ENCODE measurements at regions not wholly inside any gene's neighbourhood (a gene's known extent, or its start where the extent isn't known, plus 50 kb on each side); places are given as distances from the start of the nearest gene placed in this dataset.

GRCh38 chr20:62587757-62588402 is 54.4 kb upstream of the SLCO4A1 start:
- DNase-seq (ENCODE audit: low spot score), result no peak
- no peak for TF ChIP-seq CTCF (IDR thresholded peaks at IDR 0.05; ENCODE audit: extremely low read depth, insufficient read depth, missing control alignments)
- in situ Hi-C loops (cut with MboI; ENCODE audit: low pct_unique_long_range_greater_than_20kb, low sequenced_read_pairs, unreplicated experiment), result no loop called here

- in situ Hi-C loops (cut with MboI; ENCODE audit: low pct_unique_long_range_greater_than_20kb, low sequenced_read_pairs, unreplicated experiment), result no loop called here
- no peak for TF ChIP-seq CTCF (IDR thresholded peaks at IDR 0.05; ENCODE audit: extremely low read depth, insufficient read depth, missing control alignments)
- DNase-seq (ENCODE audit: low spot score), result no peak
Observed at GRCh38 chr20:62588458-62589149, 53.7 kb upstream of the SLCO4A1 start.

- in situ Hi-C loops (cut with MboI; ENCODE audit: low pct_unique_long_range_greater_than_20kb, low sequenced_read_pairs, unreplicated experiment), result no loop called here
- no peak for DNase-seq (ENCODE audit: low spot score)
- no peak for TF ChIP-seq CTCF (IDR thresholded peaks at IDR 0.05; ENCODE audit: extremely low read depth, insufficient read depth, missing control alignments)
Observed at GRCh38 chr20:62589150-62589498, 53.2 kb upstream of the SLCO4A1 start.

- in situ Hi-C loops (cut with MboI; ENCODE audit: low pct_unique_long_range_greater_than_20kb, low sequenced_read_pairs, unreplicated experiment), result no loop called here
- TF ChIP-seq CTCF (IDR thresholded peaks at IDR 0.05; ENCODE audit: extremely low read depth, insufficient read depth, missing control alignments), result no peak
- no peak for DNase-seq (ENCODE audit: low spot score)
Observed at GRCh38 chr20:62589720-62590119, 52.6 kb upstream of the SLCO4A1 start.

- TF ChIP-seq CTCF (IDR thresholded peaks at IDR 0.05; ENCODE audit: extremely low read depth, insufficient read depth, missing control alignments), result no peak
- no peak for DNase-seq (ENCODE audit: low spot score)
- in situ Hi-C loops (cut with MboI; ENCODE audit: low pct_unique_long_range_greater_than_20kb, low sequenced_read_pairs, unreplicated experiment), result no loop called here
Observed at GRCh38 chr20:62590309-62591121, 51.8 kb upstream of the SLCO4A1 start.

GRCh38 chr20:62591122-62591468 is 51.2 kb upstream of the SLCO4A1 start:
- DNase-seq (ENCODE audit: low spot score), result no peak
- in situ Hi-C loops (cut with MboI; ENCODE audit: low pct_unique_long_range_greater_than_20kb, low sequenced_read_pairs, unreplicated experiment), result no loop called here
- TF ChIP-seq CTCF (IDR thresholded peaks at IDR 0.05; ENCODE audit: extremely low read depth, insufficient read depth, missing control alignments), result no peak

All from GM13977 (cell line).